Mammary epithelial cell (primary cell): ENCODE measurements at regions not wholly inside any gene's neighbourhood (a gene's known extent, or its start where the extent isn't known, plus 50 kb on each side); places are given as distances from the start of the nearest gene placed in this dataset.

Source experiments
- EZH2 ChIP-seq: IDR thresholded peaks from 2 replicates; pipeline ENCODE4 v1.6.1; 2012; ENCODE audit warnings: low read length, inconsistent platforms, borderline replicate concordance
- TF ChIP-seq, protein P1 (sequence below), 2 donors: IDR thresholded peaks in 1 of 2; conservative IDR thresholded peaks in 1 of 2; 2 replicates each; pipeline ENCODE4 v1.5.1; 2011 to 2012; ENCODE audit warnings: inconsistent platforms in 2 of 2, low read length in 2 of 2, mild to moderate bottlenecking in 2 of 2, control low read depth in 1 of 2, low read depth in 1 of 2; ENCODE audit not compliant: insufficient read depth in 1 of 2; ENCODE audit errors: extremely low read depth in 1 of 2

DNA sequence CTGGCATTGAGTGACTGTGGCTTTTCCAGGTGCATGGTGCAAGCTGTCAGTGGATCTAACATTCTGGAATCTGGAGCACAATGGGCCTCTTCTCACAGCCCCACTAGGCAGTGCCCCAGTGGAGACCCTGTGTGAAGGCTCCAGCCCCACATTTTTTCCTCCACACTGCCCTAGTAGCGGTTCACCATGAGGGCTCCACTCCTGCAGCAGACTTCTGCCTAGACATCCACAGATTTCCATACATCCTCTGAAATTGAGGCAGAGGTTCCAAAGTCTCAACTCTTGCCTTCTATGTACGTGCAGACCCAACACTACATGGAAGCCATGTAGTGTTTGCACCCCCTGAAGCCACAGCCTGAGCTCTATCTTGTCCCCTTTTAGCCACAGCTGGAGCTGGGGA, 118.0 kb upstream of the BMP5 start:
- TF ChIP-seq, protein P1, sequence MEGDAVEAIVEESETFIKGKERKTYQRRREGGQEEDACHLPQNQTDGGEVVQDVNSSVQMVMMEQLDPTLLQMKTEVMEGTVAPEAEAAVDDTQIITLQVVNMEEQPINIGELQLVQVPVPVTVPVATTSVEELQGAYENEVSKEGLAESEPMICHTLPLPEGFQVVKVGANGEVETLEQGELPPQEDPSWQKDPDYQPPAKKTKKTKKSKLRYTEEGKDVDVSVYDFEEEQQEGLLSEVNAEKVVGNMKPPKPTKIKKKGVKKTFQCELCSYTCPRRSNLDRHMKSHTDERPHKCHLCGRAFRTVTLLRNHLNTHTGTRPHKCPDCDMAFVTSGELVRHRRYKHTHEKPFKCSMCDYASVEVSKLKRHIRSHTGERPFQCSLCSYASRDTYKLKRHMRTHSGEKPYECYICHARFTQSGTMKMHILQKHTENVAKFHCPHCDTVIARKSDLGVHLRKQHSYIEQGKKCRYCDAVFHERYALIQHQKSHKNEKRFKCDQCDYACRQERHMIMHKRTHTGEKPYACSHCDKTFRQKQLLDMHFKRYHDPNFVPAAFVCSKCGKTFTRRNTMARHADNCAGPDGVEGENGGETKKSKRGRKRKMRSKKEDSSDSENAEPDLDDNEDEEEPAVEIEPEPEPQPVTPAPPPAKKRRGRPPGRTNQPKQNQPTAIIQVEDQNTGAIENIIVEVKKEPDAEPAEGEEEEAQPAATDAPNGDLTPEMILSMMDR (conservative IDR thresholded peaks at IDR 0.05 in 1 of 2, IDR thresholded peaks at IDR 0.05 in 1 of 2; ENCODE audit: extremely low read depth in 1 of 2, insufficient read depth in 1 of 2, low read depth in 1 of 2, low read length in 2 of 2): no peak
- no peak for TF ChIP-seq EZH2
